ENCODE measurements at regions not wholly inside any gene's neighbourhood (a gene's known extent, or its start where the extent isn't known, plus 50 kb on each side); places are given as distances from the start of the nearest gene placed in this dataset.

GRCh38 chr20:46797206-46797605, 87.8 kb downstream of the SLC2A10 start:
- TF ChIP-seq, protein P1, sequence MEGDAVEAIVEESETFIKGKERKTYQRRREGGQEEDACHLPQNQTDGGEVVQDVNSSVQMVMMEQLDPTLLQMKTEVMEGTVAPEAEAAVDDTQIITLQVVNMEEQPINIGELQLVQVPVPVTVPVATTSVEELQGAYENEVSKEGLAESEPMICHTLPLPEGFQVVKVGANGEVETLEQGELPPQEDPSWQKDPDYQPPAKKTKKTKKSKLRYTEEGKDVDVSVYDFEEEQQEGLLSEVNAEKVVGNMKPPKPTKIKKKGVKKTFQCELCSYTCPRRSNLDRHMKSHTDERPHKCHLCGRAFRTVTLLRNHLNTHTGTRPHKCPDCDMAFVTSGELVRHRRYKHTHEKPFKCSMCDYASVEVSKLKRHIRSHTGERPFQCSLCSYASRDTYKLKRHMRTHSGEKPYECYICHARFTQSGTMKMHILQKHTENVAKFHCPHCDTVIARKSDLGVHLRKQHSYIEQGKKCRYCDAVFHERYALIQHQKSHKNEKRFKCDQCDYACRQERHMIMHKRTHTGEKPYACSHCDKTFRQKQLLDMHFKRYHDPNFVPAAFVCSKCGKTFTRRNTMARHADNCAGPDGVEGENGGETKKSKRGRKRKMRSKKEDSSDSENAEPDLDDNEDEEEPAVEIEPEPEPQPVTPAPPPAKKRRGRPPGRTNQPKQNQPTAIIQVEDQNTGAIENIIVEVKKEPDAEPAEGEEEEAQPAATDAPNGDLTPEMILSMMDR (IDR thresholded peaks at IDR 0.05), result no peak
- Histone ChIP-seq H3K4me1 (ENCODE audit: low read depth) (no peaks in the 10 kb centered on the region), H3K9me3 (no peaks in the 10 kb centered on the region), H3K36me3 (ENCODE audit: low read depth) (no peaks in the 10 kb centered on the region), H3K4me3 (no peak overlapping the region)
- intact Hi-C loops (cut with DNase I, micrococcal nuclease), result no loop called here
- ATAC-seq (no peak), DNase-seq (no peak)

DNA sequence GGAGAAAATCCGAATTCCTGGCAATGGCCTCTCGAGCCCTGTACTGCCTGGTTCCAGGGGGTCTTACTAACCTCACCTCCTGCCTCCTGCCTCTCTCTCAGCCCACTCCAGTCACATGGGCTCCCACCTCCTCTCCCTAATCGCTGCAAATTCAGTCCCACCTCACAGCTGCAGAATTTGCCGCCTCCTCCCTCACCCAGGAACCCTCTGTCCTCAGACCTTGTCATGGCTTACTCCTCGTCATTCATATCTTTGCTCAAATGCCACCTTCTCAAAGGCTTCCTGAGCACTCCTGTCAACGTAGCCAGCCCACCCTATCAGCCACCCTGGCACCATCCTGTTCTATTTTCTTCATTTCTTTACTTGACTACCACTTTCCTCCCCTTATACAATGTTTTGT, 89.0 kb downstream of the SLC2A10 start:
- no peaks in the 10 kb centered on the region for H3K4me1 ChIP-seq (ENCODE audit: low read depth)
- no peak for DNase-seq
- no peaks in the 10 kb centered on the region for H3K36me3 ChIP-seq (ENCODE audit: low read depth)
- no peaks in the 10 kb centered on the region for H3K9me3 ChIP-seq
- intact Hi-C loops (cut with DNase I, micrococcal nuclease), result no loop called here
- H3K4me3 ChIP-seq, result no peak overlapping the region
- TF ChIP-seq, protein P1 (IDR thresholded peaks at IDR 0.05), result no peak
- no peak for ATAC-seq

GRCh38 chr20:46799781-46800408, 90.4 kb downstream of the SLC2A10 start:
- Histone ChIP-seq H3K36me3 (ENCODE audit: low read depth) (no peaks in the 10 kb centered on the region), H3K4me1 (ENCODE audit: low read depth) (no peaks in the 10 kb centered on the region), H3K9me3 (no peaks in the 10 kb centered on the region), H3K4me3 (no peak overlapping the region)
- DNase-seq (no peak), ATAC-seq (no peak)
- TF ChIP-seq, protein P1 (IDR thresholded peaks at IDR 0.05), result no peak
- intact Hi-C loops (cut with DNase I, micrococcal nuclease), result no loop called here

DNA sequence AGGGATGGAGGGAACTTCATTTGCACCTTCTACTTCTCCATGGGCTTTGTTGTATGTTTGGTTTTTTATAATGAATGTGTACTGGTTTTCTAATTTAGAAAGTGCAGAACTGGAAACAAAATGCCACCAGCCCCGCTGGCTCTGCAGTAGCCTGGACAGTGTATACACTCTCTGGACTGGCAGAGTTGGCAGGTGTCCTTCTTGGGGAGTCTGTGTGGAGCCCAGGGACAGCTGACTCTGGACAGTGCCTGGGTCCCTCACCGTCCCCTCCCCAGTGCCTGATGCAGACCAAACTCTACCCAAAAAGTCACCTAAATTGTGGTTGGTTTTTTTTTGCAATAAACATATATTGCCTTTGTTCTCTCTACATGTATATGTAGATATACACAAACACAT, 91.0 kb downstream of the SLC2A10 start:
- intact Hi-C loops (cut with DNase I, micrococcal nuclease), result no loop called here
- no peak for DNase-seq
- Histone ChIP-seq H3K36me3 (ENCODE audit: low read depth) (no peaks in the 10 kb centered on the region), H3K9me3 (no peaks in the 10 kb centered on the region), H3K4me3 (no peak overlapping the region), H3K4me1 (ENCODE audit: low read depth) (no peaks in the 10 kb centered on the region)
- ATAC-seq, result no peak
- TF ChIP-seq, protein P1 (IDR thresholded peaks at IDR 0.05), result no peak

DNA sequence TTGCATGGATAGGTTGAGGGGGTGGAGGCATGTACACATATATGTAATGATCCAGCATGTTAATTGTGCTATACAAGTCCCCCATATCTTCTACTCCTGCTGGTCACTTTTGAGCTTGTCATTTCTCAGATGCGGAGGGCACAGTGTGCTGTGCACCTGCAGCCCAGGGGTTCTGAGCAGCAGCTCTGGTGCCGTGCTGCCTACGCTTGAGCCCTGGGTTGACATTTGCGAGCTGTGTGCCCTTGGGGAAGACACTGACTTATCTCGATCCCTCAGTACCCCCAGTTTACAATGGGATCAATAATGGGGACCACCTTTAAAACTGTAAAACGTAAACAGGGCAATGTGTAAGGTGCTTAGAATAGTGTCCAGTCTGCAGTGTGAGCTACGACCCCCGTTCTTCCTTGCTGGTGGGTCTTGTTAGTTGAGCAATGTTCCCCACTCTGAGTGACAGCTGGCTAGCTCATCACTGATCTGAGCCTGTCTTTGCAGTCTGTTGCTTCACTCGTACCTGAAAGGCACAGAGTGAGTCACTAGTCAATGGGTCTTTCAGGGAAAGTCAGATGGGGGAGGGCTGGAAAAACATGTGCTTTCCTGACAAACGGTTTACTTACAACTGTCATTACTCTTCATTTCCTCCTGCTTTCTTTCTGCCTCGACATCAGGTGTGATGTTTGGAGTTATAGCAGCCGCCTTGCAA, 91.7 kb downstream of the SLC2A10 start:
- Histone ChIP-seq H3K4me1 (ENCODE audit: low read depth) (no peaks in the 10 kb centered on the region), H3K36me3 (ENCODE audit: low read depth) (no peaks in the 10 kb centered on the region), H3K4me3 (no peak overlapping the region), H3K9me3 (no peaks in the 10 kb centered on the region)
- ATAC-seq (no peak), DNase-seq (no peak)
- intact Hi-C loops (cut with DNase I, micrococcal nuclease), result no loop called here
- TF ChIP-seq, protein P1 (IDR thresholded peaks at IDR 0.05), result no peak

All from mucosa of descending colon (tissue), 3 donors.